DMS79 (cell line): ENCODE measurements at regions not wholly inside any gene's neighbourhood (a gene's known extent, or its start where the extent isn't known, plus 50 kb on each side); places are given as distances from the start of the nearest gene placed in this dataset.

Experiments used
- DNase-seq: peaks from one replicate; lab custom pipeline; 2025; lab: John Stamatoyannopoulos, UW

DNA sequence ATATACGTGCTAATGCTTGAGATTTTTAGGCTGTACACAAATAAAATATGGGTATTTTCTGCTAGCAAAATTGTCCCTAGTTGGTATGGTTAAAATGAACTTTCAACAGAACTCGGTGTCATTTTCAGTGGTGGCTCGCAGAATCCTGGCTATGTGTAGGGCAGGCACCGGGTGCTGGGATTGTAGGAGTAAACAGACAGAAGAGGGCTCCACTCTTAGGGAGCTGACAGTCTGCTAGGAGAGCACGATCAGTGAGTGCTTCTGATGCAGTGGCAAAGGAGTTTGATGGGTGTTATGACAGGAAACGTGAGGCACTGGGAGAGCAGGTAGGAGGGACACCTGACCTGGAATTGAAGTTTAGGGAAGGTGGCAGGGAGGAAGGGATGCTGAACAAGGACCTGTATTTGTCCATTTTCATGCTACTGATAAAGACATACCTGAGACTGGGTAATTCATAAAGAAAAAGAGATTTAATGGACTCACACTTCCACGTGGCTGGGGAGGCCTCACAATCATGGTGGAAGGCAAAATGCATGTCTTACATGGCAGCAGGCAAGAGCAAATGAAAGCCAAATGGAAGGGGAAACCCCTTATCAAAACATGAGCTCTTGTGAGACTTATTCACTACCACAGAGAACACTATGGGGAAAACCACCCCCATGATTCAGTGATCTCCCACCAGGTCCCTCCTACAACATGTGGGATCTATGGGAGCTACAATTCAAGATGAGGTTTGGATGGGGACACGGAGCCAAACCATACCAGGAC lies 105.4 kb upstream of the LCLAT1 start:
- DNase-seq: no peak

DNA sequence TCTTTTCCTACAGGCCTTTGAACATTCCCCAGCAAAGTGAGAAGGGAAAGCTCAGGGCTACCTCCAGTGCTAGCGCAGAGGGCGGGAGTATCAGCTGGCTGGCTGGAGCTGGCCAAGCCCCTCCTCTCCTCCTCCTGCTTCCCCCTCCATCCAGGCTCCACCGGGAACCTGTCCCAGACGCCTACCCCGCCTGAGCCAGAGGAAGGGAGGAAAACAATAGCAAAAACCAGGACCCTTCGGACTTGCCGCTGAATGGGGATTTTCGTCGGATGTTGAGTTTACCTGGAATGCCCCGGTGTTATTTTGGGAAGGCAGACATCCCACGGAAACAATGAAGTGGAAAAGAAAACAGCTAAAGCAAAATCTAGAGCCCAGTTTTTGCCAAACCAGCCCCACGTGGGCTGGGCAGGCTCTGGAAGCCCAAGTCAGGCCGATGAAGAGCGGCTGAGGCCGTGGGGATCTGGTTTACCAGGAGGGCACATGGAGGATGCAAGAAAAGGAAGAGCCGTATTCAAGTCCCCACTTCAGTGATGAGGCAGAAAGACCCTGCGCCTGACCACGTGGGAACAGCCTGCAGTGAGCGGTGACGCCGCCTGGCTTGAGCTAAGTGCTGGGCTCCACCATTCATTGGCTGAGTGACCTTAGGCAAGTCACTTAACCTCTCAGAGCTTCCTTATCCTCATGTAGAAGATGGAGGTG lies 100.4 kb upstream of the LCLAT1 start:
- DNase-seq: no peak

GRCh38 chr2:30348825-30349224 lies 98.2 kb upstream of the LCLAT1 start:
- no peak for DNase-seq

- no peak for DNase-seq
Measured at GRCh38 chr2:30349691-30350090, 97.4 kb upstream of the LCLAT1 start.

DNA sequence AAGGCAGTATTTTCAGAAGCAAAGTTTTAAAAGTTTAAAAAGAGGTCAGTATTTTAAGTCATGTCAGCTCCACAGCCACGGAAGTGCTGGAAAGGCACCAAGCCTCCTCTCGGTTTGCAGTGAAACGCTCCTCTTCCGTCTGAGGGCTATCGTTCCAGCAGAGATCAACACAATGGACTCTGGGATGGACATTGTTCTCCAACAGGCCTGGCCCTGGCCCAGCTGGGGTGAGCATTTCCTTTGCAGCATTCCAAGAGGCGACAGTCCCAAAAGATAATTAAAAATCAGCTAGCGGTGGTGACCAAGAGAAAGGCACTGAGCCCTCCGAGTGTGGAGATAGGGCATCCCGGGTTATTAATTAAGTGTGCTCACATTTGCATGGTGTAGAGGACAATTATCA lies 95.9 kb upstream of the LCLAT1 start:
- no peak for DNase-seq

DNA sequence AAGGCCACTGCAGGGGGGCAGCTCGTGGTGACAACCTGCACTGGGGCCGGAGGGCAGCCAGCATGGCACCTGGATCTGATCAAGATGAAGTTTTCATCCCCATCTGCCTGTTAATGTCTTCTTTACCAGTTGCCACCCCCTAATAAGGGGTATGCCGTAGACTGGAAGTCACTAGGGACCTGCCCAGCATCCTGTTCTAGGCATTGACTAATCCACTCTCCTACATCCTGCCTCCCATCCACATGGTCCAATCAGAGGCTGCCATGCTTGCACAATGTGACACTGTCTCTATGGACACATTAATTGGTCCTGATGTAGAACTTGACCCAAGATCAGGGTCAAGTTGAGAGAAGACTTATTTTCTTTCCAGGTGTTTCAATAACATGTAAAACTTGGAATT lies 95.1 kb upstream of the LCLAT1 start:
- no peak for DNase-seq

DNA sequence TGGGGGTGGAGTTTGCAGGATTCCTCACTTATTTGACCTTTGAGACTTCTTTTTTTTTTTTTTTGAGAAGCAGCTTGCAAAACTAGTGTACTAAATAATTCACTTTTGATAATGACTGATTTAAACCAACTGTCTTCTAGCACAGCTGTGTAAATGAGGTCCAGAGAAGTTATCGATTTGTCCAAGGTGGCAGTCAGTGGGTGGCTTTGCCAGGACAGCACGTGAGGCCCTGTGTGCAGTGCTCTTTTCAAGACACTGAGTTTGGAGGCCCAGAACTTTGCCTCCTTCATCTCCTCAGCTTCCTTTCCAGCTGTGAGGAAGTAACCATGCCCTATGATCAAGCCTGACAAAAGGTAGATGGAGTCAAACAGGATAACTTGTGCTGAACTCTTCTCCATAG lies 92.9 kb upstream of the LCLAT1 start:
- no peak for DNase-seq

- DNase-seq: no peak
Measured at GRCh38 chr2:30354621-30355020, 92.4 kb upstream of the LCLAT1 start.

DNA sequence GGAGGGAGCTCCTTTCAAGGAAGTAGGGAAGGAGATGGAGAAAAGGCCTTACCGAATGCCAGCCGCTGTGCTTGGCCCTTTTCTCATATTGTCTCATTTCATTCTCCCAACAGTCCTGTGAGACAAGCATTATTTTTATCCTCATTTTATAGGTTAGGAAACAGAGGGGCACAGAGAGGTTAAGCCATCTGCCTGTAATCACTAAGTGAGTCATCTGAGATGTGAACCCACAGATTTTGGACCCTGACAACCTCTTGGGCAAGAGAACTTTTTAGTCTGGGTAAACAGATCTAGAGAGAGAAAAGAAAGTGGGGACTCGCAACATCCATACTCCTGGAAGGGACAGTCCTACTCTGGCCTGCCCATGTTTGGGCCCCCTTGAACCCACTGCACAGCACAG lies 91.7 kb upstream of the LCLAT1 start:
- DNase-seq: no peak

GRCh38 chr2:30356071-30356470 lies 91.0 kb upstream of the LCLAT1 start:
- no peak for DNase-seq

DNA sequence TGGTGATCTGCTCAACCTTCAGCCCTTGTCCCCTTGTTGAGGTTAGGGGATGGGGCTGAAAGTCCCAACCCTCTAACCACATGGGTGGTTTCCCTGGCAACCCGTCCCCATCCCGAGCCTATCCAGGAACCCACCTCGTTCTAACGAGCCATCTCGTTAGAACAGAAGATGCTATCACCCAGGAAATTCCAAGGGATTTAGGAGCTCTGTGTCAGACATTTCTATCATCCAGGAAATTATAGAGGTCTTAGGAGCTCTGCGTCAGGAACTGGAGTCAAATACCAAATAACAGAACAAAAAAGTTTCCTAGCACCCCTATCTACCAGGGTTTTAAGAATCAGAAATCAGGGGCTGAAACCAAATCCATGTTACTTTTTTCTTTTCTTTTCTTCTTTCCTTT lies 90.3 kb upstream of the LCLAT1 start:
- no peak for DNase-seq

DNA sequence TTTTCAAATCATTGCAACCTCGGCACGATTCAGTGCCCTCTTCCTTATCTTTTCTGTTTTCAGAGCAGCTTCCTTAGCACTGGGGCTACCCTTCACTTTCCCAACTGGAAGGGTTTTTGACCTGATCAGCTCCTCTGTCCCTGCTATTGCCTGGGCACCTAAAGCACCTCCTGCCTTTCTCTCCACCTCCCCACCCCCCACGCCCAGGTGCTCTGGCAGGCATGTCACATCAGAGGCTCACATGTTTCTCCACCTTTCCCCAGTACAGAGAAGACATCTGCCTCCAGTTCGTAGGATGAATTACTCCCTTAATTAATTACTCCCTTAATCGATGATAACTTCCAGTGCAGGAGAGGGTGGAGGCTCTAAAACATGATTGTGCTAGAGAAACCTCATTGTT lies 88.7 kb upstream of the LCLAT1 start:
- DNase-seq: no peak

DNA sequence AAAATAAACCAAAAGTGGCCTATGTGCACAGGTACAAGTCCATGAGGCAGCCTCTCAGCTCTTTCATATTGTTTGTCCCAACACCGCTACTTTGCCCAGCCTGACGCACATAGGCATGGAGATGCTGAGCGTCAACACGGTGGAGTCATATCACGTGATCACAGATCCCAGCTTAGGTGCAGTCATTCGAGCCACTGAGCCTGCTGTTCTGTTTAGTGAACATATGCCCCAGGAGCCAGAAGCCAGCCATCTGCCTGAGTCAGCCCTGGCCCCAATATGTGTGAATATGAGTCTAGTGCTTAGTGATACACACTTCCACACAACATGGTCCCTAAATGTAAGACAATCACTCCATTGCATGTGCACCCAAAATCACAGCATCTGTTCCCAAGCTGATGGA lies 88.2 kb upstream of the LCLAT1 start:
- no peak for DNase-seq

- DNase-seq: peak; percentile 65
Measured at GRCh38 chr2:30359644-30360167, 87.3 kb upstream of the LCLAT1 start.

DNA sequence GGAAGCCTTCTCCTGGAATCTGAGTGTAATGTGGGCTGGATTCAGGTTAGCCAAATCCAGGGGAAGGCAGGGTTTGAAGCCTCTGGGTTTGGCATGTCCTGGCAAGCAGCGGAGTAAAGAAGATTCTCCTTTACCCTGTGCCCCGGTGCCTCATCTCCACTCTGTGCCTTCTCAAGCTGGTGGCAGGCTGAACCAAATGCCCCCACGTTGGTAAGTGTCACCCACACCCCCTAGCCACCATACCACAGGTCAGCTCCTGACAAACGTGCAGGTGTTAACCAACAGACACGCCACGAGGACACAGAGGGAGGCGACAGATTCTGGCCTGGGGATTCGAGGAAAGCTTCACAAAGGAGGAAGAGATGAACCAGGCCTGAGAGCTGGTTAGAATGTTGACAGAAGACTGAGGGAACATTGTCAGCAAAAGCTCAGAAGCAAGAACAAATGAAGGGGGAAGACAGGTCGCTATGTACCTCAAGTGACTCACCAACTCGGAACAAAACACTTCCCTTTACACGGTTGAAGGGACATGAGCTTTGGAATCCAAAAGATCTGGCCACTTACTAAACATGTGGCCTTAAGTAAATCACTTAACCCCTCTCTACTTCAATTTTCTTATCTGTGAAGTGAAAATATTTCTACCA lies 85.2 kb upstream of the LCLAT1 start:
- peak; percentile 44 for DNase-seq

DNA sequence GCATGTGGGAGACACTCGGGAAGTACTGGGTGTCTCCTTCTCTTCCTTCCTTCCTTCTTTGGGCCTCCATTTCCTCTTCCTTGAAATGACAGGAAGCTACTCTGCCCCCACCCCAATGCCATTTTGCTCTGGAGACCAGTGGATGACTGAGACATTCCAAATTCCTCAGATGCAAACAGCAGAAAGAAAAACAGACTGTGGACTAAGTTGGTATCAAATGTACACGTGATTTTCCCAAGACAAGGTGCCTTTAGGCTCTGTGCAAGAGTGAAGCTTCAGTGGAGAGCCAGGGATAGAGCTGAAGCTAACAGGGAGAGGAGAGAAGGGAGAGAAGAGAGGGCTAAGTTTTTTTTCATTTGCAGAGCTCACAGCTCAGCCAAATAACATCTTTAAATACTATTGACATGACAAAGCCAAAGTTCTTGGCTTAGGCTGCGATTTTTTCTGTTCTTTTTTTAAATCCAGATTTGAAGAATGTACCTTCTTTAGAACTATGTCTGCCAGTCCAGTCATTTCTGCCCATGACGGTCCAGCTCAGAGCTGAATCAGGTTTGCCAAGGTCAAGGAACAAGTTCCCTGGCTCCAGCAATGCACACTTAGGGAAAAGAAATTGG lies 84.5 kb upstream of the LCLAT1 start:
- DNase-seq: no peak

GRCh38 chr2:30363406-30363805 lies 83.6 kb upstream of the LCLAT1 start:
- DNase-seq: no peak

DNA sequence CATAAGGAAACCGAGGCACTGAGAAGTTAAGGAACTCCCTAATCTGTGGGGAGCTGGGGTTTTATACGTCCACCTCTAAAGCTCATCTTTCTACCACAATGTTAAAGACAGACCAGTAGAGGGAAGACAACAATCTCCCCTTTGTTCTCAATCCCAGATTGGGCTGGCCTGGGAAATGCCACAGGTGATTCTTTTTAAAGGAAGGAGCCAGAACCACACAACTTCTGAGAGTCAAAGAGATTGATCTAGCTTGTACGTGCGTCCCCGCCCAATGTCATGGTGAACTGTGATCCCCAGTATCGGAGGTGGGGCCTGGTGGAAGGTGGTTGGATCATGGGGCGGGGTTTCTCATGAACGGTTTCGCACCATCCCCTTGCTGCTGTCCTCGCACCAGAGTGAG lies 81.8 kb upstream of the LCLAT1 start:
- DNase-seq: no peak

GRCh38 chr2:30366199-30366691 lies 80.8 kb upstream of the LCLAT1 start:
- DNase-seq: no peak

- DNase-seq: no peak
Measured at GRCh38 chr2:30367232-30368070, 79.6 kb upstream of the LCLAT1 start.

- no peak for DNase-seq
Measured at GRCh38 chr2:30368258-30368657, 78.8 kb upstream of the LCLAT1 start.
